BE2C (cell line): ENCODE measurements at regions not wholly inside any gene's neighbourhood (a gene's known extent, or its start where the extent isn't known, plus 50 kb on each side); places are given as distances from the start of the nearest gene placed in this dataset.

Experiments
- DNase-seq: peaks from one replicate; pipeline ENCODE4 v3.0.0-alpha.2; 2020
- H3K27me3 ChIP-seq: fragments of 250-450 bp; sonication (Bioruptor Pico); 2 replicates; pipeline ENCODE4 v1.5.1; 2020; ENCODE audit warnings: mild to moderate bottlenecking
- H3K36me3 ChIP-seq: fragments of 250-450 bp; sonication (Bioruptor Pico); 2 replicates; pipeline ENCODE4 v1.5.1; 2020; ENCODE audit warnings: mild to moderate bottlenecking
- H3K4me1 ChIP-seq: fragments of 250-450 bp; sonication (Bioruptor Pico); 2 replicates; pipeline ENCODE4 v1.5.1; 2020
- H3K4me3 ChIP-seq: 2 replicates; pipeline ENCODE4 v1.5.1; 2011; ENCODE audit warnings: low read depth, low read length
- H3K9me3 ChIP-seq: fragments of 250-450 bp; sonication (Bioruptor Pico); 2 replicates; pipeline ENCODE4 v1.5.1; 2020
- TF ChIP-seq, protein P1 (sequence below): IDR thresholded peaks from 2 replicates; pipeline ENCODE4 v1.5.1; 2012; ENCODE audit warnings: mild to moderate bottlenecking, low read depth, low read length

DNA sequence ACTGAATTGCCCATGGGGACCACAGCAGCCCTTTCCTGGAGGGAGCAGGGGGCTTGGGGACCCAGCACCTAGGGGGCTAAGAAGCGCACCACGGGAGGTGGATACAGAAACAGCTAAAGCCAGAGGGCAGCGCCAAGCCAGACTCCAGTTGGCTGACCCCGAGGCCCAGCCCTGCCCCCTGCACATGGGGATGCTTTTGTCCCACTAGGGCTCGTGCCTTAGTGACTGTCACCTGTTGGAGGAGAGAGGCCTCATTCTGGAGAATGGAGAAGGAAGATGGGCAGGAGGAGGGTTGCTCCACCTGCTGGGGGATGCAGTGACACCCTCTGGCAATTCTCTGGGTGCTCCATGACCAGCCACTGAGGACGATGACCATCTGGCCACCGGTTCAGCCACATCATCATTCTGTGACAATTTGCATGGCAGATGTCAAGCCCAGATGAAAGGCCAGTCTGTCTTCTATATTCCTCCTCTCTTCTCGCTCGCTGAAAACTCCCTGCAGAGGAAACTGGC, 167.8 kb upstream of the TLE3 start:
- TF ChIP-seq, protein P1, sequence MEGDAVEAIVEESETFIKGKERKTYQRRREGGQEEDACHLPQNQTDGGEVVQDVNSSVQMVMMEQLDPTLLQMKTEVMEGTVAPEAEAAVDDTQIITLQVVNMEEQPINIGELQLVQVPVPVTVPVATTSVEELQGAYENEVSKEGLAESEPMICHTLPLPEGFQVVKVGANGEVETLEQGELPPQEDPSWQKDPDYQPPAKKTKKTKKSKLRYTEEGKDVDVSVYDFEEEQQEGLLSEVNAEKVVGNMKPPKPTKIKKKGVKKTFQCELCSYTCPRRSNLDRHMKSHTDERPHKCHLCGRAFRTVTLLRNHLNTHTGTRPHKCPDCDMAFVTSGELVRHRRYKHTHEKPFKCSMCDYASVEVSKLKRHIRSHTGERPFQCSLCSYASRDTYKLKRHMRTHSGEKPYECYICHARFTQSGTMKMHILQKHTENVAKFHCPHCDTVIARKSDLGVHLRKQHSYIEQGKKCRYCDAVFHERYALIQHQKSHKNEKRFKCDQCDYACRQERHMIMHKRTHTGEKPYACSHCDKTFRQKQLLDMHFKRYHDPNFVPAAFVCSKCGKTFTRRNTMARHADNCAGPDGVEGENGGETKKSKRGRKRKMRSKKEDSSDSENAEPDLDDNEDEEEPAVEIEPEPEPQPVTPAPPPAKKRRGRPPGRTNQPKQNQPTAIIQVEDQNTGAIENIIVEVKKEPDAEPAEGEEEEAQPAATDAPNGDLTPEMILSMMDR, result peak; percentile 34
- peaks cover 64% of the 10 kb centered on the region for H3K4me1 ChIP-seq
- no peaks in the 10 kb centered on the region for H3K27me3 ChIP-seq
- no peaks in the 10 kb centered on the region for H3K36me3 ChIP-seq
- DNase-seq, result no peak
- H3K4me3 ChIP-seq, result no peak overlapping the region
- no peaks in the 10 kb centered on the region for H3K9me3 ChIP-seq

DNA sequence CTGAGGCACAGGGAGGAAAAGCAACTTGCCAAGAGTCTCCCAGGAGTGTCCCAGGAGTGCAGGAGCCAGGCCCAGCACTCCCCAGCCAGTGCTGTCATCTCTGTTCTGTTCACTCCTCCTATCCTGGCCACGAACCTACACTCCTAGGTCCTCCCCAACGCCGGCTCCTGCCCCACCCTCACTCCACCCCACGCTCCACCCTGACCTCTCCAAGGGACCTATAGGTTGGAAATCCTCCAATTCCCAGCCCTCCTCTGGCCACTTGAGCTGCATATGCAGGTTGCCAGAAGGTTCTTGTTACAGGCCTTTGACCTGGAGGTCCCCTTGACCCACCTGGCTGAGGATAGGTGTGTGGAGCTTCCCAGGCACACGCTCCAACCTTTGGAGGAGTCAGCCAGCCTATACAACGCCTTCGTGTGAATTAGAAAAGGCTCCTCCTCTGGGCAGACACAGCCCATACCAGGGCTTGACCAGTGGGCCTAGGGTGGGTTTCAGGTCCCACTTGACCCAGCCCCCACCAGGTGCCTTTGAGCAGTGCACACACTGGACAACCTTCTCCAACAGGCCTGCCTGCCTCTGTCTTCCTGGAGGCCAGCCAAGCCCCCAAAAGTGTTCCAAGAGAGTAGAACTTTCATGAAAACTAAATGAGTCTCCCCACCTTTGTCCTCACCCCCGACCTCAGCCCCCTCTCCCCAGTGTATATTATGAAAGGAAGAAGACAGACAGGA, 167.2 kb upstream of the TLE3 start:
- no peaks in the 10 kb centered on the region for H3K36me3 ChIP-seq
- TF ChIP-seq, protein P1, result no peak
- H3K4me1 ChIP-seq, result peaks cover 60% of the 10 kb centered on the region
- H3K27me3 ChIP-seq, result no peaks in the 10 kb centered on the region
- DNase-seq, result no peak
- no peaks in the 10 kb centered on the region for H3K9me3 ChIP-seq
- H3K4me3 ChIP-seq, result no peak overlapping the region

DNA sequence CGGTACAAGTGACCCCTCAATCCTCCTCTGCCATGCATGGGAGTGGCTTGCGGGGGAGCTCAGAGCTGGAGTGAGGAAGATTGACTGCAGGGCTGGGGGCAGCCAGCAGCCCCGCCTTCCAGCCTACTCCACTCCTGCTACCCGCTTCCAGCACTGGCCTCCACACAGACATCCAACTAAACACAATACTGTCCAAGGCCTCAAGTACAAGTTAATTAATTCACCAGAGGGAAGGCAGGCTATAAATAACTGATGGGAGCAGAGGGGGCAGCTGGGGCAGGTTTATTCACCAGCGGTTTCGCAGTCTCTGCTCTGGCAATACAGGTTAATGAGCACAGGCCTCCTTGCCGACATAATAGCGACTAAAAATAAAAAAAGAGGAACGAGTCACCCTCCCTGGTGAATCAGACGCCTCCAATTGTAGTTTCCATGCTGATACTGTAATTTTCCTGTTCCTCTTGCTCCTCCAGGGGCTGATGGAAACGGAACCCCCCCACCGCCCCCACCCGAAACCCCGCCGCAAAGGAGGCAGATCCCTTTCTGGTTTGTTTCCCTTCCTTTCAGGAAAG, 166.4 kb upstream of the TLE3 start:
- no peak overlapping the region for H3K4me3 ChIP-seq
- TF ChIP-seq, protein P1, result no peak
- DNase-seq, result peak; percentile 84
- peaks cover 60% of the 10 kb centered on the region for H3K4me1 ChIP-seq
- H3K9me3 ChIP-seq, result no peaks in the 10 kb centered on the region
- H3K27me3 ChIP-seq, result no peaks in the 10 kb centered on the region
- no peaks in the 10 kb centered on the region for H3K36me3 ChIP-seq

DNA sequence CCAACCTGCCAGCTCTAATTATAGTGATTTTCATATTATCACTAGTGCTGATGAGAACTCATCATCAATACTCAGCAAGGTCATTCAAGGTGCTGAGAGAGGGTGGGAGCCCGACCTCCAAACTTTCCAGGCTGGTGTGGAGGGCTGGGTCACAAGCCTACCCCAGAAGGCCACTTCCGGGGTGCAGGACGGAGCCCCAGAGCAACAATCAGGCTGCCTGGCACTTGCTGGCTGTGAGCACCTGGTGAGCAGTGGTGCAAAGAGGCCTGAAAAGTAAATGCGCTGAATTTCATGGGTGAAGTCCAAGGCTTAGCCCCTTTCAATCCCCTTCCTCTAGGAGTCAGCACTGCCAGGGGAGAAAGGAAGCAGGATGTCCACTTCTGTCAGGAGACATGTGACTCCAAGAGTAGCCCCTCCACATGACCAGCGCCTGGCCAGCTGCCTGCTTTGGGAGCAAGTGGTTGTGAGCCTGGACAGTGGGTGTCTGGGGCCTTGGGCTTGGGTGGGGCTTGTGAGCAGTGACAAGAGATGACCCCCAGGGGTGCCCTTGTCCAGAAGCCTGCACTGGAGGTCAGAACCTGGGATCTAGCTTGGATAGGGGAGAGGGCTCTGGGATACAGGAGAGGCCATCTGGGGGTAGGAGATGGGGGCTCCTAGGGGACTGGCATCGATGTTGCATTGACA, 165.0 kb upstream of the TLE3 start:
- no peak for DNase-seq
- H3K9me3 ChIP-seq, result no peaks in the 10 kb centered on the region
- H3K4me3 ChIP-seq, result no peak overlapping the region
- H3K27me3 ChIP-seq, result no peaks in the 10 kb centered on the region
- no peaks in the 10 kb centered on the region for H3K36me3 ChIP-seq
- peaks cover 60% of the 10 kb centered on the region for H3K4me1 ChIP-seq
- TF ChIP-seq, protein P1, result 0 out of 2 replicates have a peak, but pooled peaks have one; percentile 17

DNA sequence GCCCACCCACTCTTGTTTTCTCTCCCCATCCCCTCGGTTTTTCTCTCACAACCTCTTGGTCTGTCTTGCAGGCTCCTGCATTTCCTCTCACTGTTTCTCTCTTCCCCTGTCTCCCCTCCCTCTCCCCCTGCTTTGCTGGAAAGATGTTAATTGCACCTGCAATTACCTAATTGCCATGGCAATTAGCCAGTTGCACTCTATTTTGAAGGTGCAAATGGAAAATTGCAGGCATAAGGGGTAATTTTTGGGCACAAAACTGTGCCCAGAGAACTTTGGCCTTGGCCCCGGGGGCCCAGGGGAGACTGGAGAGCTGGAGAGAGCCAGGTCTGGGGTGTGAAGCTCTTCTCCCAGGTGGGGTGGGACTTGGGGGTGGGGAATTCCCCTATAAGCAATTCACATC, 164.5 kb upstream of the TLE3 start:
- H3K27me3 ChIP-seq, result no peaks in the 10 kb centered on the region
- no peaks in the 10 kb centered on the region for H3K9me3 ChIP-seq
- TF ChIP-seq, protein P1, result no peak
- no peaks in the 10 kb centered on the region for H3K36me3 ChIP-seq
- H3K4me3 ChIP-seq, result no peak overlapping the region
- peaks cover 60% of the 10 kb centered on the region for H3K4me1 ChIP-seq
- DNase-seq, result no peak

GRCh38 chr15:70261083-70261482, 163.4 kb upstream of the TLE3 start:
- H3K9me3 ChIP-seq, result no peaks in the 10 kb centered on the region
- no peak overlapping the region for H3K4me3 ChIP-seq
- DNase-seq, result no peak
- H3K27me3 ChIP-seq, result no peaks in the 10 kb centered on the region
- no peaks in the 10 kb centered on the region for H3K36me3 ChIP-seq
- TF ChIP-seq, protein P1, result no peak
- H3K4me1 ChIP-seq, result peaks cover 51% of the 10 kb centered on the region
